Glutamatergic neuron (in vitro differentiated cells): ENCODE measurements at regions not wholly inside any gene's neighbourhood (a gene's known extent, or its start where the extent isn't known, plus 50 kb on each side); places are given as distances from the start of the nearest gene placed in this dataset.

Experiments used
- DNase-seq: peaks from one replicate; pipeline ENCODE4 v3.0.0; 2022
- H3K27ac Mint-ChIP-seq: one replicate; pipeline ENCODE4 v1.8.0; 2020; ENCODE audit warnings: mild to moderate bottlenecking, mixed read lengths, inconsistent platforms; ENCODE audit not compliant: unreplicated experiment
- H3K27me3 Mint-ChIP-seq: one replicate; pipeline ENCODE4 v1.8.0; 2020; ENCODE audit warnings: mild to moderate bottlenecking, moderate library complexity, mixed read lengths, inconsistent platforms; ENCODE audit not compliant: unreplicated experiment
- H3K36me3 Mint-ChIP-seq: one replicate; pipeline ENCODE4 v1.8.0; 2020; ENCODE audit warnings: mild to moderate bottlenecking, mixed read lengths, inconsistent platforms; ENCODE audit not compliant: unreplicated experiment
- H3K4me1 Mint-ChIP-seq: one replicate; pipeline ENCODE4 v1.8.0; 2020; ENCODE audit warnings: mild to moderate bottlenecking, low read depth, mixed read lengths, inconsistent platforms; ENCODE audit not compliant: unreplicated experiment
- H3K4me3 Mint-ChIP-seq: one replicate; pipeline ENCODE4 v1.8.0; 2020; ENCODE audit warnings: mild to moderate bottlenecking, mixed read lengths, inconsistent platforms; ENCODE audit not compliant: unreplicated experiment
- H3K9me3 Mint-ChIP-seq: one replicate; pipeline ENCODE4 v1.8.0; 2020; ENCODE audit warnings: mild to moderate bottlenecking, moderate library complexity, mixed read lengths, inconsistent platforms; ENCODE audit not compliant: unreplicated experiment
- CTCF ChIP-seq: fragments of 200-600 bp; sonication (generic); IDR thresholded peaks from one replicate; pipeline ENCODE4 v1.5.0; 2021; ENCODE audit not compliant: partially characterized antibody, unreplicated experiment

- peaks cover 19% of the 10 kb centered on the region for H3K4me1 Mint-ChIP-seq
- no peak overlapping the region for H3K27ac Mint-ChIP-seq
- H3K36me3 Mint-ChIP-seq = no peaks in the 10 kb centered on the region
- TF ChIP-seq CTCF = no peak
- no peak overlapping the region for H3K4me3 Mint-ChIP-seq
- H3K9me3 Mint-ChIP-seq = peaks cover 5% of the 10 kb centered on the region
- DNase-seq = peak; percentile 22
- H3K27me3 Mint-ChIP-seq = peaks cover 9% of the 10 kb centered on the region
These were observed 59.3 kb upstream of the NECTIN1 start for GRCh38 chr11:119788096-119788883.

GRCh38 chr11:119787074-119787461 is 58.1 kb upstream of the NECTIN1 start:
- H3K36me3 Mint-ChIP-seq = no peaks in the 10 kb centered on the region
- DNase-seq = peak; percentile 9
- H3K4me3 Mint-ChIP-seq = no peak overlapping the region
- TF ChIP-seq CTCF = no peak
- H3K27ac Mint-ChIP-seq = no peak overlapping the region
- peaks cover 27% of the 10 kb centered on the region for H3K4me1 Mint-ChIP-seq
- peaks cover 5% of the 10 kb centered on the region for H3K9me3 Mint-ChIP-seq
- H3K27me3 Mint-ChIP-seq = peaks cover 8% of the 10 kb centered on the region

GRCh38 chr11:119786431-119787073 is 57.6 kb upstream of the NECTIN1 start:
- TF ChIP-seq CTCF = no peak
- Mint-ChIP-seq H3K27ac (no peak overlapping the region), H3K4me3 (no peak overlapping the region), H3K27me3 (peaks cover 7% of the 10 kb centered on the region), H3K9me3 (peaks cover 7% of the 10 kb centered on the region), H3K36me3 (no peaks in the 10 kb centered on the region), H3K4me1 (peaks cover 31% of the 10 kb centered on the region)
- peak; percentile 10 for DNase-seq

- H3K27ac Mint-ChIP-seq = no peak overlapping the region
These were observed 56.1 kb upstream of the NECTIN1 start for GRCh38 chr11:119785131-119785530.

More at GRCh38 chr11:119785131-119785530, 56.1 kb upstream of the NECTIN1 start:
- Mint-ChIP-seq H3K4me1 (peaks cover 27% of the 10 kb centered on the region), H3K9me3 (peaks cover 7% of the 10 kb centered on the region), H3K27me3 (peaks cover 8% of the 10 kb centered on the region), H3K36me3 (no peaks in the 10 kb centered on the region), H3K4me3 (no peak overlapping the region)
- no peak for DNase-seq
- TF ChIP-seq CTCF = no peak
